ENCODE measurements at regions not wholly inside any gene's neighbourhood (a gene's known extent, or its start where the extent isn't known, plus 50 kb on each side); places are given as distances from the start of the nearest gene placed in this dataset.

DNA sequence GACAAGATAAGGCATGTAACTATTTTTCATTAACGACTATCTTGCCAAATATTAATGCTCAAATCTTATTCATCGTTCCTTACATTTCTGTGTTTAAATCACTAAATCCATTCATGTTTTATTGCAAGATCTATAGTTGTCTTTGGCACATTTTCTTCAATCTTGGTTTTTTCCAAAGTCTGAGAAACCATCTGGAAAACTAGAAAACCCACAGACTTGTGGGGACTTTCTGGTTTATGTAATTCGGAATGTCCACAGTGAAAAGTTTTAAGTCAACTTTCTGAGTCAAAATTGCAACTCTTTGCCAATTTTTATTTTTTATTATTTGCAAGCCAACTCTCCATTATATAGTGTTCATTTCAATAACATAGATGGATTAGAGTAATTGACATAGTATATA lies 520.8 kb upstream of the ADAMTS5 start:
- no peak overlapping the region for H3K4me3 ChIP-seq (ENCODE audit: low read length)
- TF ChIP-seq CTCF (IDR thresholded peaks at IDR 0.05; ENCODE audit: insufficient read depth, low read depth, low read length, missing control alignments): no peak
- no peak for DNase-seq (ENCODE audit: low read depth)

GRCh38 chr21:27480841-27481261 lies 514.0 kb upstream of the ADAMTS5 start:
- peak; percentile 75 for DNase-seq (ENCODE audit: low read depth)
- TF ChIP-seq CTCF (IDR thresholded peaks at IDR 0.05; ENCODE audit: insufficient read depth, low read depth, low read length, missing control alignments): no peak
- H3K4me3 ChIP-seq (ENCODE audit: low read length): no peak overlapping the region

DNA sequence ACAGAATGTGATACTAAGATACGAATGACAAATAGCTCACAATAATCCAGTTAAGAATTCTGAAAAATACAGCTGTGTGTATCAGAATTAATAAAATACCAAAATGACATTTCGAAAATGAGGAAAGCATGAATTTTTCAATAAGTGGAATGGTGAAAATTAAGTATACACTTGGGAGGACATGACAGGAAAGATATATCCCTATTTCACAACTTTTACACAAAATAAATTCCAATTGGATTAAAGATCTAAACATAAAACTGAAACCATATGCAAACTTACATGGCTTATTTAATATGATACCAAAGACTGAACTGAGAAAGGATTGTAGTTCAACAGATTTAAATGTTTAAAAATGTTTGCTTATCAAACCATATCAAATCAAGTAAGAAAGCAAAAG lies 510.4 kb upstream of the ADAMTS5 start:
- no peak for TF ChIP-seq CTCF (IDR thresholded peaks at IDR 0.05; ENCODE audit: insufficient read depth, low read depth, low read length, missing control alignments)

GRCh38 chr21:27476696-27477095 lies 509.8 kb upstream of the ADAMTS5 start:
- no peak overlapping the region for H3K4me3 ChIP-seq (ENCODE audit: low read length)
- peak; percentile 7 for DNase-seq (ENCODE audit: low read depth)
- TF ChIP-seq CTCF (IDR thresholded peaks at IDR 0.05; ENCODE audit: insufficient read depth, low read depth, low read length, missing control alignments): no peak

More for the DNA sequence above, 510.4 kb upstream of the ADAMTS5 start:
- no peak overlapping the region for H3K4me3 ChIP-seq (ENCODE audit: low read length)
- DNase-seq (ENCODE audit: low read depth): no peak

- TF ChIP-seq CTCF (IDR thresholded peaks at IDR 0.05; ENCODE audit: insufficient read depth, low read depth, low read length, missing control alignments): no peak
- H3K4me3 ChIP-seq (ENCODE audit: low read length): no peak overlapping the region
- peak; percentile 11 for DNase-seq (ENCODE audit: low read depth)
These were observed 508.6 kb upstream of the ADAMTS5 start for GRCh38 chr21:27475363-27475955.

DNA sequence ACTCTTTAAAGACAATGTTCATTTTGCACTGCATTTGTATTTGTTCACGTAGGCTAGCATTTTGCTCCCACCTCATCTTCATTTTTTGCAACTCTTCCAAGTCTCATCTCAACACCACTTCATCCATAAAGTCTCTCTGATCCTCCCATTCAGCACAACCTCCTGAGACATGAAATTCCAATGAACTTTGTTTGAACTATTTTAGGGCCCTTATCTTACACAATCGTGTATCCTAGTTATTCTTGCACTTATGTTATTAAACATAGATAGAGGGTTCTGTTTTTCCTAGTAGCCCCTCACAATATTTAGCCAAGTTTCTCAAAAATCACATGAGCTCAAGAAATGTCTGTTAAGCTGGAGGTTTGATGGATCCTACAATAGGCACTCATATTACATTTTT lies 500.5 kb upstream of the ADAMTS5 start:
- no peak for TF ChIP-seq CTCF (IDR thresholded peaks at IDR 0.05; ENCODE audit: insufficient read depth, low read depth, low read length, missing control alignments)
- no peak for DNase-seq (ENCODE audit: low read depth)

DNA sequence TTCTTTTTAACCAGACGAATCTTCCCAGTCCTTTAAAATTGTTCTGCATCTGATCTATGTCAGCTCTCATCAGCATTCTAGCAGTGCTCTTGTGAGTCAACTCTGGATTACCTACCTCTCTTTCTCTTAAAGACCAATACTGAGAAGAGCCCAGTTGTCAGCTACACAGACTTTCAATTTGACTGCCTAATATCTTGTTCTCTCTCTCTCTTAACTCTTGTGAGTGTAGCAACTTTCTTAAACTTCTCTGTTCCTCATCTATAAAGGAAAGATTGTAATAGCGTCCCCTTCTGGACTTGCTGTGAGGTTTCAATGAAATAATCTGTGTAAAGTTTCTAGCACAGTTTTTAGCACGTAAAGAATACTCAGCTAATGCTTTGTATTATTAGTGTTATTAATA lies 499.3 kb upstream of the ADAMTS5 start:
- TF ChIP-seq CTCF (IDR thresholded peaks at IDR 0.05; ENCODE audit: insufficient read depth, low read depth, low read length, missing control alignments): peak; percentile 4
- DNase-seq (ENCODE audit: low read depth): no peak
- H3K4me3 ChIP-seq (ENCODE audit: low read length): no peak overlapping the region

More for the DNA sequence above, 500.5 kb upstream of the ADAMTS5 start:
- H3K4me3 ChIP-seq (ENCODE audit: low read length): no peak overlapping the region
